ENCODE measurements at regions not wholly inside any gene's neighbourhood (a gene's known extent, or its start where the extent isn't known, plus 50 kb on each side); places are given as distances from the start of the nearest gene placed in this dataset.
A peak's percentile ranks its signal among the peaks of the same experiment; 100 is the strongest.

GRCh38 chr3:182309120-182309519, 484.2 kb upstream of the ATP11B start:
- no peaks in the 10 kb centered on the region for H3K4me1 ChIP-seq (ENCODE audit: insufficient read depth, poor library complexity, severe bottlenecking)
- no peak for ATAC-seq (ENCODE audit: low read depth)
- H3K36me3 ChIP-seq (ENCODE audit: low read depth), result no peaks in the 10 kb centered on the region
- DNase-seq (ENCODE audit: low spot score), result no peak
- no peaks in the 10 kb centered on the region for H3K27me3 ChIP-seq (ENCODE audit: insufficient read depth, poor library complexity, severe bottlenecking)
- H3K4me3 ChIP-seq (ENCODE audit: severe bottlenecking), result no peak overlapping the region
- no peak overlapping the region for H3K27ac ChIP-seq (ENCODE audit: poor library complexity, severe bottlenecking)
- no peak for TF ChIP-seq CTCF (IDR thresholded peaks at IDR 0.05; ENCODE audit: poor library complexity, severe bottlenecking)
- no peaks in the 10 kb centered on the region for H3K9me3 ChIP-seq (ENCODE audit: severe bottlenecking)

GRCh38 chr3:182315313-182315712, 478.0 kb upstream of the ATP11B start:
- ATAC-seq (ENCODE audit: low read depth) (no peak), DNase-seq (ENCODE audit: low spot score) (no peak)
- H3K27ac ChIP-seq (ENCODE audit: poor library complexity, severe bottlenecking), result no peak overlapping the region
- H3K4me1 ChIP-seq (ENCODE audit: insufficient read depth, poor library complexity, severe bottlenecking), result no peaks in the 10 kb centered on the region
- H3K27me3 ChIP-seq (ENCODE audit: insufficient read depth, poor library complexity, severe bottlenecking), result no peaks in the 10 kb centered on the region
- no peak for TF ChIP-seq CTCF (IDR thresholded peaks at IDR 0.05; ENCODE audit: poor library complexity, severe bottlenecking)
- H3K36me3 ChIP-seq (ENCODE audit: low read depth), result no peaks in the 10 kb centered on the region
- no peak overlapping the region for H3K4me3 ChIP-seq (ENCODE audit: severe bottlenecking)
- H3K9me3 ChIP-seq (ENCODE audit: severe bottlenecking), result peaks cover 2% of the 10 kb centered on the region

DNA sequence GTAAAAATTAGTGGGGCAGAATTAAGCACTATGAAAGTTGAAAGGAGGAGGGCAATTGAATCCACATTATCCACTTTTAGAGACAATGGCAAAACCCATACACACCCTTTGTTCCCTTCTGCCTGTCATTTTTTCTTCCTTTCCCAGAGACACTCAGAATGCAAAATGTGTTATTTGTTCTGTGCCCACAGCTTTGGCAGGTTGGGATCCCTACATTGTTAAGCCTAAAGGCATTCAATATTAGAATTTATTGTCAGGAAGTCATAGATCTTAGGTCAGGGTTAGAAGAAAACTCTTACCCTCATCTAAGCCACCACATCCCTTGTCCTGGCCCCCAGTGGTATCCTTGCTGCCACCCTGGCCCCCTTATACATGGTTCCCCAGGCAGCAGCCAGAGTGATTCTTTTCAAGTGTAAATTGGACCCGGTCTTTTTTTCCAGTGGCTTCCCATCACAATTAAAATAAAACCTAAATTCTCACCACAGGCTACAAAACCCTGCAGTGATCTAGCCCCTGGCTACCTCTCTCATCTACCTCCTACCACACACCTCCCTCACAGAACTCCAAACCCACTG, 470.1 kb upstream of the ATP11B start:
- Histone ChIP-seq H3K4me1 (ENCODE audit: insufficient read depth, poor library complexity, severe bottlenecking) (peaks cover 11% of the 10 kb centered on the region), H3K27ac (ENCODE audit: poor library complexity, severe bottlenecking) (peak overlapping the region; percentile 54), H3K9me3 (ENCODE audit: severe bottlenecking) (no peaks in the 10 kb centered on the region), H3K27me3 (ENCODE audit: insufficient read depth, poor library complexity, severe bottlenecking) (no peaks in the 10 kb centered on the region), H3K4me3 (ENCODE audit: severe bottlenecking) (no peak overlapping the region), H3K36me3 (ENCODE audit: low read depth) (no peaks in the 10 kb centered on the region)
- no peak for DNase-seq (ENCODE audit: low spot score)
- no peak for ATAC-seq (ENCODE audit: low read depth)
- no peak for TF ChIP-seq CTCF (IDR thresholded peaks at IDR 0.05; ENCODE audit: poor library complexity, severe bottlenecking)

DNA sequence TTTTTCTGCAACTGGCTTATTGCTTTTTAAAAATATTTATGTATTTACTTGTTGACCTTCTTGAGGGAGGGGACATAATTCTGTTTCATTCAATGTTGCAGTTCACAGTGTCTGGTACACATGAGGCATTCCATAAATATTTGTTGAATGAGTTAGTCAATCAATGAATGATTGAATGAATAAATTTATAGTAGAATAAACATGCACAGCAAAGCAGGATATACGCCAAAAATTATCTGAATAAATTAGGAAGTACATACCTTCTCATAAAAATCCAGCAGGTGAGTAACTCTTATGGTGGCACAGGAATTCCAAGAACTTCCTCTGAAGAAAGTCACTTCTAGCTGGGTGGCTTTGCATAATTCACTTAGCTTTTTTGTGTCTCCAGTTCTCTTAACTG, 469.4 kb upstream of the ATP11B start:
- DNase-seq (ENCODE audit: low spot score) (no peak), ATAC-seq (ENCODE audit: low read depth) (peak; percentile 74)
- H3K4me1 ChIP-seq (ENCODE audit: insufficient read depth, poor library complexity, severe bottlenecking), result peaks cover 11% of the 10 kb centered on the region
- no peak overlapping the region for H3K4me3 ChIP-seq (ENCODE audit: severe bottlenecking)
- H3K9me3 ChIP-seq (ENCODE audit: severe bottlenecking), result no peaks in the 10 kb centered on the region
- peak overlapping the region; percentile 54 for H3K27ac ChIP-seq (ENCODE audit: poor library complexity, severe bottlenecking)
- no peaks in the 10 kb centered on the region for H3K36me3 ChIP-seq (ENCODE audit: low read depth)
- H3K27me3 ChIP-seq (ENCODE audit: insufficient read depth, poor library complexity, severe bottlenecking), result no peaks in the 10 kb centered on the region
- no peak for TF ChIP-seq CTCF (IDR thresholded peaks at IDR 0.05; ENCODE audit: poor library complexity, severe bottlenecking)

DNA sequence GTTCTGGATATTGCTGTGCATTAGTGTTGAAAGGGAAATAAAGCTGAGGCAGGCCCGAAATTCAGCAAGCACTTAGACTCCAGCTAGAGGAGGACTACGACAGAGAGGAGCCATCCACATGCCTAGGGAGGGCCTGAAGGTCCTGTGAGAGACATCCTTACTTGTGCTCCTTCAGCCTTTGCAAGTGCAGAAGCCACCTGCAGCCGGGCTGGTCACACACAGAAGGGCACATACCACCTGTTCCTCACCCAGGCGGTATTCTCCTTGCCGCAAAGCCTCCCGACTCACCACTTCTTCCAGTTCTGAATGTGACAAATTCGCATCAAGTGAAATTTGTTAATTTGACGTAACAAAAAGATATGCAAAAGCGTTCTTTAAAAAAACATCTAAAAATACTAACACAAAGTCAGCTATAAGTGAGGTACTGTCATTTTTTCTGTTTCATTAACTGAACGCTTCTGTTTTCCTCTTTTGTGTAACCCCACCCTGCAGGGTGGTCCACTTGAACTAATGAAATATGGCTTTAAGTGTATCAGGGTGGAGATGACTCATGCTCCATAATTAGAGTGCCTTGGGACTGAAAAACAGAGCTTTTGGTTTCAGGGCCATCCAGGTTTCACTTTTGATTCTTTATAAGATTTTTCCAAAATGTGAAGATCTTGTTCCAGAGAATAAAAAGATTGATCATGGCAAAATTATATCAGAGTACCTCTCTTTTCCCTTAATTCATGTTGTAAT, 467.9 kb upstream of the ATP11B start:
- DNase-seq (ENCODE audit: low spot score) (no peak), ATAC-seq (ENCODE audit: low read depth) (no peak)
- no peak for TF ChIP-seq CTCF (IDR thresholded peaks at IDR 0.05; ENCODE audit: poor library complexity, severe bottlenecking)
- H3K27me3 ChIP-seq (ENCODE audit: insufficient read depth, poor library complexity, severe bottlenecking), result no peaks in the 10 kb centered on the region
- H3K27ac ChIP-seq (ENCODE audit: poor library complexity, severe bottlenecking), result peak overlapping the region; percentile 54
- H3K36me3 ChIP-seq (ENCODE audit: low read depth), result no peaks in the 10 kb centered on the region
- H3K4me1 ChIP-seq (ENCODE audit: insufficient read depth, poor library complexity, severe bottlenecking), result peaks cover 11% of the 10 kb centered on the region
- H3K9me3 ChIP-seq (ENCODE audit: severe bottlenecking), result no peaks in the 10 kb centered on the region
- H3K4me3 ChIP-seq (ENCODE audit: severe bottlenecking), result no peak overlapping the region

All from RWPE2 (cell line).